MM.1S (cell line): ENCODE measurements at regions not wholly inside any gene's neighbourhood (a gene's known extent, or its start where the extent isn't known, plus 50 kb on each side); places are given as distances from the start of the nearest gene placed in this dataset.

Source experiments
- CTCF ChIP-seq: fragments of 300-600 bp; sonication (generic); IDR thresholded peaks from 2 replicates; pipeline ENCODE4 v1.5.1; 2016; ENCODE audit warnings: antibody characterized with exemption, low read length, mixed read lengths
- EZH2 ChIP-seq: fragments of 300-600 bp; sonication (generic); optimal IDR thresholded peaks from 2 replicates; pipeline ENCODE3; 2017; ENCODE audit warnings: low read depth, mild to moderate bottlenecking, antibody characterized with exemption, low read length, mixed read lengths
- EZH2phosphoT487 ChIP-seq: fragments of 300-600 bp; sonication (generic); IDR thresholded peaks from 2 replicates; pipeline ENCODE4 v1.6.1; 2018; ENCODE audit warnings: antibody characterized with exemption, low read length

- TF ChIP-seq CTCF (no peak), EZH2 (no peak), EZH2phosphoT487 (no peak)
Observed at GRCh38 chr1:4270651-4271337, 370.7 kb upstream of the C1orf174 start.
